HG03196 (cell line): ENCODE measurements at regions not wholly inside any gene's neighbourhood (a gene's known extent, or its start where the extent isn't known, plus 50 kb on each side); places are given as distances from the start of the nearest gene placed in this dataset.
"Not testable (repeated sequence)": the region's sequence is repeated elsewhere in the genome, so short reads cannot be mapped to it uniquely, and the experiment has no call there.

Experiments used
- ATAC-seq: cut with Tn5 transposase; IDR thresholded peaks from one replicate; pipeline ENCODE4 v1.9.1; 2021; ENCODE audit not compliant: unreplicated experiment

- ATAC-seq, result no peak
Observed at GRCh38 chr5:89320421-89321277, 437.7 kb upstream of the MEF2C start.

- ATAC-seq, result not testable (repeated sequence)
Observed at GRCh38 chr5:89317838-89318237, 434.9 kb upstream of the MEF2C start.

GRCh38 chr5:89315286-89316100 lies 432.5 kb upstream of the MEF2C start:
- no peak for ATAC-seq

DNA sequence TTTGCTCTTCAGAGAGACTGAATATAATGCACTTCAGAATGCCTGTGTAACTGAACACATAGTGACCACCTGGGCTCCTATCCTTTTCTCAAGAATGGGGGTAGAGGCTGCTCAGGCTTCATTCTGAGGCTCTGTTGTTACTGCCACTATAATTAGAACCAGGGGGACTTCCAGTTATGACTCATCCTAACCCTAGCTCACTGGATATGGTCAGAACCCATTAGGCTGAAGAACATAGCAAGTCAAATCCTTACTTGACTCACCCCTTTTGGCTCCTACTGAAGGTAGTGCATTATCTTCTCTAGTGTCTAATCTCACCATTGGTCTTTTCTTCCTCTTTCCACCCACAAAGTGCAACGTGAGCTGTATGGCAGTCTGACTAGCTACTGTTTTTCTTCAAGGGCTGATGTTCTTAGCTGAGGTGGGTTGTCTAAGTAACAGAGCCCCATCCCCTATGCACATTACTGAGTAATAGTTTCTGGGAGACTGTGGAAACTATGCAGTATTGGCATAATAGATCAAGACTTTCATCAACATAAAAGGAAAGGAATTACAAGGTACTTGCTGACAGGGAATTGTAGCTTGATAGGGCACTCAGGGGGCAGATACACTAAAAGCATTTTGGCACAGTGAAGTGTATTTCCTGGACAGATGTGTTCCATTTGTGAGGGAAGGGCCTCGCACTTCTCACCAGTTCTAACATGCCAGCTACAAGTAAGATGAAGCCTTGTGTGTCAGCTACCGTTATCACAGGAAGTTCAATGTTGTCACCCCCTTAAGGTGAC lies 431.0 kb upstream of the MEF2C start:
- peak; percentile 96 for ATAC-seq

DNA sequence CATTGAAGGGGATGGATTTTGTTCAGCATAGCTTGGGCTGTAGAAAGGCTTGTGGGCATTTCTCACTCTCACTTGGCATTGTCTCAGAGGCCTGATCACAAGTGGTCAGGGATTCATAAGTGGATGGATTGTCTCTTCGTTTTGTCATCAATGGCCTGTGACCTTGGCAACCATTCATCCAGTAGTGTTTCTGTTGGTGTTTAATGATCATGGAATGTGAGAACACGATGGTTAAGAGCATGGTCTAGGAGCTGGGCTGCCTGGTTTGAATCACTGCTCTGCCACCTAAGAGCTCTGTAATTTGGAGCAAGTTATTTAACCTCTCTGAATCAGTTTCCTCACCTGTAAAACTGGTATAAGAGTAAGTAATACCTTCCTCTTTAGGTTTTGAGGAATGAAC lies 430.1 kb upstream of the MEF2C start:
- ATAC-seq, result no peak

DNA sequence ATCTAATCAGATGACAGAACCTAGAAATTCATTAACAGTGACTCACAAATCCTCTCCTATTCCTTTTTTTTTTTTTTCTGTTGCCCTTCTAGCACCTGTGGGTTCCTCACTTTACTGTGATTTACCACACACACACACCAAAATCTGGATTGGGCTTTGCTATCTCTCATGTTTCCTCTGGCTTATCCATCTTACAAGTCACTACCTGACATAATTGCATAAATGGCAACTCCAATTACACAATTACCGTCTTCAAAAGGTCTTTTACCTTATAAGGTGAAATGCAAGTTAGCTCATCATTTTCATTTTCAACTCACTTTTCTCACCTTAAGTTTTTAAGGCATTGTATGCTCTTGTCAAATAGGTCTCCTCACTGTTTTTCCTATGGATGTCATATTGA lies 426.3 kb upstream of the MEF2C start:
- ATAC-seq, result no peak

- ATAC-seq, result peak; percentile 88
Observed at GRCh38 chr5:89308606-89309040, 425.6 kb upstream of the MEF2C start.

GRCh38 chr5:89307972-89308371 lies 425.0 kb upstream of the MEF2C start:
- ATAC-seq, result no peak

DNA sequence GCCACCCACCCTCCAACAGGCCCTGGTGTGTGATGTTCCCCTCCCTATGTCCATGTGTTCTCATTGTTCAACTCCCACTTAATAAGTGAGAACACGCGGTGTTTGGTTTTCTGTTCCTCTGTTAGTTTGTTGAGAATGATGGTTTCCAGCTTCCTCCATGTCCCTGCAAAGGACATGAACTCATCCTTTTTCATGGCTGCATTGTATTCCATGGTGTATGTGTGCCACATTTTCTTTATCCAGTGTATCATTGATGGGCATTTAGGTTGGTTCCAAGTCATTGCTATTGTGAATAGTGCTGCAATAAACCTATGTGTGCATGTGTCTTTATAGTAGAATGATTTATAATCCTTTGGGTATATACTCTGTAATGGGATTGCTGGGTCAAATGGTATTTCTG lies 424.2 kb upstream of the MEF2C start:
- ATAC-seq, result not testable (repeated sequence)

DNA sequence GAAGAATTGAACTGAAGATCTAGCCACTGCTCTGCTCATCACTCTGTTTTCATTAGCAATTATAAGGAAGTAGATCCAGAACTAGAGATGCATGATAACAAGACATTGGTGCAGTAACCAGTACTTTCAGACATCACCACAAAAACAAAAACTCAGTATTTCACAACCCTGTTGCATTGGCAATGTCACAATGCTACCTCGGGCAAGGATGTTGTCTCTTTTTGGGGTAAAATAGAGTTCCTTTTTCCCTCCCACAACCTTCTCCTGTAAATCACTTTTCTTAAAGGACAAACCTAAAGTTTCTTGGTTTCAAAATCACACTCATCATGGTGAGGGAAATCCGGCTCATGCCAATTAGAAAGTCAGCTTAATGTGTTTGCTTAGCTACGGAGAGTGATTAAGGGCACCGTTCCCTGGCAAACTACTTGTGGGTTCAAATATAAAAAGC lies 420.1 kb upstream of the MEF2C start:
- peak; percentile 55 for ATAC-seq

DNA sequence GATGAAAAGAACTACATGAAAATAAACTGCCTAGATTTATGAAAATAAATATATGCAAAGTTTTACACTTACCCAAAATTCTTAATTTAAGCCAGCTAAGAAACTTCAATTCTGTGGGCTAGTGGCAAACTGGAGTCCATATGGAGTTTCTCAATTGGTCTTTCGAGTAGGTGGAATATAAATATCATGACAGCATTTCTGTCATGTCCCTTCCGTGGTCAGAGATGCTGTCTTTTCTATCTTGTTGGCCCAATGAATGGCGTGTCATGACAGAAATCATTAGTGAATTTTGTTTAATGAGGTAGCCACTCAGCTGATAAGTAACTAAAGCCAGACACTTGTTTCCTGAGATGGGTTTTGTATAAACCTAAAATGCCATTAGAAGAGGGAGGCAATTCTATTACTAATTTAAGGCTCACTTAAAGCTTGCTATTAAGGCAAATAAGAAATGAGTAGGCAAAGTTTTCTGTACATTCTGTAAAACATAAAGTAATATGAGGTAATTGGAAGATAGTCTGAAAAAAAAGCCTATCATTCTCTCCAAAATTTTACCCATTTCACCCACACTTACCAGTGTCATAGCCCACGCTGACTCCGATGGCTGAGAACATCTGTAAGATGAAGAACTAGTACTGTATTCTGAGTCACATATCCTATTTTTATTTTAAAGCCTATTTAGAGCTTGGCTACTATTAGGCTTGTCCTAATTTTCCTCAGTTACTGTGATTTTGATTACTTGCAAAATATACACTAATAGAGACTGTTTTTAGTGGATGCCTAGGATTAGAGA lies 419.3 kb upstream of the MEF2C start:
- ATAC-seq, result no peak

DNA sequence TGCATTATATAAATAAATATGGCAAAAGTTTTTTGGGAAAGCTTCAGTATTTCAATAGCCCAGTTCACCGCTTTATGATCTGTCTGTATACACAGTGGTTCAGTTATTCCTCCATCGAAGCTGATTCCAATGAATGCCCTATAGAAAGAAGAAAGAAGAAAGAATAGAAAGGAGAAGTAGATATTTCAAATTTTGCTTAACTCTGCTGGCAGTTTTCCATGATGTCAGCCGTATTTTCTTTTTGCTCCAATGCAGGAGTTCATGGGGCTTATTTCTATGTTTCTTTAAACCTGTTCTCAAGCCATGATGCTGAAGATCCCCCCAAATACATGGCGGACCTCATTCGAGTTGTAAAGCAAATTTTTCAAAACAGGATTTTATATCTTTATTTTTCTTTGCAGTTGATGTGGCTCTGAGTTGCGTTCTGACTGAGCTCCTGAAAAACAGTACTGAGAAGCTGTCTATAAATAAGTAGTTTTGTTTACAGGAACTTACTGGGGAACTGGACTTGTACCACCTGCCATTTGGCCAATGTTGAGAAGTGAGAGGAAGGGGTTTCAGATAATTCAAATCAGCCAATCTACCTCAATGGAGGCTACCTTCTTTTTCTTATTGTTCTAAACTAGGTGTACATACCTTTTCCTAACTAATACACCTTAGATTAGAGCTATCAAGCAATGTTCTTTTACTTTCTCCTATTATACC lies 418.5 kb upstream of the MEF2C start:
- peak; percentile 81 for ATAC-seq

DNA sequence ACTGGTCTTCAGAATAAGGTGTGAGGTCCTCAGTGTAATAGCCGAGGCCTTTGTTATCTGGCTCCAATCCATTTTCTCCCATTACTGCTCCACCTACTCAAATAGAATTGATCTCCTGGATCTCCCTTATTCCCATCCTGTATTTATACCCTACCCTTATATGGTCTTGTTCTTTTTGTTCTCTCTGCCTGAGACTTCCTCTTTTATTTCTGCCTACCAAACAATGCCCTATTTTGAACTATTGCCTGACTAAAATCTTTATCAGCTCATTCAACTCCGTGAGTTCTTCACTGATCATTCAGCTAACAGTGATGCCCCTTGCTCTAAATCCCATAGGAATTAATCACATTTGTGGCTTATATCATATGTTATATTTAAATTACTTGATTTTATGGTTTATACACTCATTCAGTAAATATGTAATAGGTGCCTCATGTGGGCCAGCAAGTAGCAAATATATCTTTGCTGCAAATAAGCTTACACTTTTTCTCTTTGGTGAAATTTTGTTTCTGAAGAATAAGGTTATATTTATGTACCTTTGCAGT lies 417.5 kb upstream of the MEF2C start:
- no peak for ATAC-seq

DNA sequence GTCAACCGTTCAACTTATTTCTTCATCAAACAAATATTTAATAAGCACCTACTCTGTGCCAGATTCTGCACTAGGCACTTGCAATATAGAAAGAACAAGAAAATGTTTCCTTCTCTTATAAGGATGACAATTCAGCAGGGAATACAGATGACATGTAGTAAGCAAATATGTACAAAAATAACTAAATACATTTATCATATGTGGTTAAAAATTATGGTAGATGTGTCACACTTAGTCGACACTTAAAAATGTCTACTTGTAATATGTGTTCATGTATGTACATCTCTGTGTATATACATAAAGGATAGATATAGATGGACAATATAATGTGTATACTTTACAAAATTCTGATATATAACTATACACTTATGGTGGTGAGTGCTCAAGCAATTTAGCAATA lies 417.0 kb upstream of the MEF2C start:
- no peak for ATAC-seq

GRCh38 chr5:89297066-89297465 lies 414.1 kb upstream of the MEF2C start:
- ATAC-seq, result no peak

DNA sequence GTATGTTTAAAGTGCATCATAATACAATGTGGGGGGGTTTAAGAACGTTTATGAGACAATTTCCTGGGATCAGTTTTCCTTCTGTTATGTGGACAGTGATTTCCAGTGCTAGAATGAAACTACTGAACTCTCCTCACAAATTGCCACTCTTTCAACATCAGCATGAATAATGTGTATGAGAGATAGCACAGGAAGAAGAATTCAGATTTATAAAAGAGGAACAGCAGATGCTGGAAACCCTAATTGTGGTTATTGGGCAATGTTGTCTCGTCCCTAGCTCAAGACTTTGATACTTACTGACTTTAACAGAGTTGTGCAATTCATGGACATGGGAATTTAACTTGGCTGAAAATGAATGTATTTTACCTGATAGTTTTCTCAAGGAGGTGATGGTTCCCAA lies 410.8 kb upstream of the MEF2C start:
- no peak for ATAC-seq

DNA sequence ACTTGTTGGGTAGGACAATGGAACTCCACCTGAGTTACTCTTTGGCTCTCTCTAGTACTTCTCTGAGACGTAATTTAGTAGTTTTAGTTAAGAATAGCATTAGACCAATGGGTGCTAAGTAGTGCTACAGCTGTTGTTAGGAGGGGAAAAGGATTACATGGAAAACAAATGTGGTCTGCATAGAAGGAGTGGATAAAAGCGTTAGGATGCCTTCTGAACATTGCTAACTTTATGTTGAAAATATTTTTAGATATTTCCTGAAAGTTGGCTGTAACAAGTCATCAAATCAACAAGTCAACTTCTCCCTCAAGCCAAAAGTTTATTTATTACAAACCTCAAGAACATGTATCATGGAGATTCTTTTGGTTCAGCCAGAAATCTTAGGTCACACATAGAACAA lies 409.5 kb upstream of the MEF2C start:
- no peak for ATAC-seq

DNA sequence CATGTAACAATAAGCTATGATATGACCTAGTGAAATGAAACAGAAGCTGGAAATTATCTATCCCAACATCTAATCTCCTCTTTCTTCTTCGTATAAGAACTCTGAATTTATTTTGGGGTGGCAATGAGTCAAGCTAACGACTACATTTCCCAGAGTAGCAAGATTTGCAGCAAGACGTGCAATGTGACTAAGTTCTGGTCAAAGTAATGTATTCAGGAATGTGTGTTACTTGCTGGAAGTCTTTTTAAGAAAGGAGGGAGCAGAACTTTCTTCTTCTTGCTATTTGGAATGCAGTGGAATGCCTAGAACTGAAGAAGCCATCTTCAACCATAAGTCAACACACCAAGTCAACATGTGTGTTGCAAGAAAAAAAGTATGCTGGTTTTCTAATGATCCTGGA lies 406.6 kb upstream of the MEF2C start:
- no peak for ATAC-seq

- ATAC-seq, result no peak
Observed at GRCh38 chr5:89287964-89288363, 405.0 kb upstream of the MEF2C start.

- no peak for ATAC-seq
Observed at GRCh38 chr5:89286320-89286719, 403.3 kb upstream of the MEF2C start.
